ENCODE measurements at regions not wholly inside any gene's neighbourhood (a gene's known extent, or its start where the extent isn't known, plus 50 kb on each side); places are given as distances from the start of the nearest gene placed in this dataset.

DNA sequence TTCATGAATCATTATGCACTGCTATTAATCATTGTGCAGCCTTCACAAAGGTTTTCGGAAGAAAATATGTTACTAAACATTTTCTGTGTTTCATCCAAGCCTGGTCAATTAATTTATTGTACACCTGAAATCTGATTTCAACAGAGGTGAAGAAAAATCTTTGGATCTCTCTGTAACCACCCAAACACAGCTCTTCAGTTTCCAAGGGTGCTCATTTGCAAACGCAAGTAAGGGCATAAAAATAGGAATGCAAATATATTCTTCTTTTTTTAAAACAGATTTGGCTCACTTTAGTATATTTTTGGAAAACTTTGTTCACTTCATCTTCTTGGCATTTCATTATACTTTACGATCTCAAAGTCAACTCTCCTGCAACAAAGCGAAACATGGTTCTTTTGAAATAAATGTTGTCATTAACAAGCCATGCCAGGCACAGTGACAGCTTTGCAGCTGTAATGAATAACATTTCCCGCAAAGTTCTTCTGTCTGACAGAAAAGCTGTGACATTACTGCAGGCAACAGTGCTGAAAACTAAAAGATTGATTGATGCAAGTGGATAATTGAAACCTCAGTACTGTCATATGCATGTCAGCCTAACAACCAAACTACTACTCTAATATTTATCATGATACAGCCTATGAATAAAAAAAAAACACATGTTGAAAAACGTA is 348.3 kb downstream of the FRK start:
- DNase-seq: no peak

DNA sequence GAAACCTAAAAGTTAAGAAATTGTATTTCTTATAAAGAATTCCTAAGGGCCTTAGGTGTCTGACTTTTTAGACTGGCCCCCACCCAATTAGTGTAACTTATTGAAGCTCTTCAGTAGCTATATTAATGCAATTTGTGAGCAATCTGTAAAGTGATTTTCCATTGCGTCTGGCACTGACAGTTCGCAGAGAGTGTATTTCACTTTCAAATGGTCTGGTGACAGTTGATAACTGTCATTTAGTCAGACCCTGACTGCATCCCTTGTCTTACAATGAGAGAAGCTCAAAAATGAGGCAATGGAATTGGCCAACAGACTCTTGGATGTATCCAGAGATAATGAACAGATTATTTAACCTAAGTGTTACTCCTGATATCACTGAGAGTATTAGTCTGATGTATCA is 351.8 kb downstream of the FRK start:
- no peak for DNase-seq

DNA sequence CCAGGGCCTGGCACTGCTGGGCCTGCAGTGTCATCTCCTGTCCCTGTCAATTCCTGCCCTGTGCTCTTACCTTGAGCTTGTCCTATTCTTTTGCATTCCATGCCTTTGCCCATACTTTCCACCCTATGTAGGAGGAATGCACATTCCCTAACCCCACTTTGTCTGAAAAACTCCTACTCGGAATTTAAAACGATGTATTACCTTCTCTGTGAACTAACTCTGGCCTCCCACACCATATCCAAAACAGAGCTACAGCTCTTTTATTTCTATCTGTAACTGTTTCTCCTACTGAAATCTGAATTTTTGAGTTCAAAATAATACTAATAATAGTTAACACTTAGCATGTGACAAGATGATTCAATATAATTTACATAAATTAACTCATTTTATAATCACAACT is 353.7 kb downstream of the FRK start:
- DNase-seq: no peak

DNA sequence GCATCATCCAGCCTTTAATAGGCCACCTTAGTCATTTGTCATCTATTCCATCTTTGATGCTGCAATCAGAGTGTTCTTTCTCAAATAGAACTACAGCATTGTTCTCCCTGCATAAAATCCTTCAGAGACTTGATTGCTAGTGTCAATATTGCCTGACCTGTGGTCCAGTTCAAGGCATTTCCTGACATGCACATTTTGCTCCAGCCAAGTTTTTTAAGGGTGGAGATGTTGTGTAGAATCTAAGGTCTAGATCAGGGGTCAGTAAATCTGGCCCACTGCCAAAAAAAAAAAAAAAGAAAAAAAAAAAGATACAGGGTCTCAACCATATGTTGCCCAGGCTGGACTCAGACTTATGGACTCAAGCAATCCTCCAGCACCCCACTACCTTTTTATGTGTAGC is 354.4 kb downstream of the FRK start:
- DNase-seq: no peak

DNA sequence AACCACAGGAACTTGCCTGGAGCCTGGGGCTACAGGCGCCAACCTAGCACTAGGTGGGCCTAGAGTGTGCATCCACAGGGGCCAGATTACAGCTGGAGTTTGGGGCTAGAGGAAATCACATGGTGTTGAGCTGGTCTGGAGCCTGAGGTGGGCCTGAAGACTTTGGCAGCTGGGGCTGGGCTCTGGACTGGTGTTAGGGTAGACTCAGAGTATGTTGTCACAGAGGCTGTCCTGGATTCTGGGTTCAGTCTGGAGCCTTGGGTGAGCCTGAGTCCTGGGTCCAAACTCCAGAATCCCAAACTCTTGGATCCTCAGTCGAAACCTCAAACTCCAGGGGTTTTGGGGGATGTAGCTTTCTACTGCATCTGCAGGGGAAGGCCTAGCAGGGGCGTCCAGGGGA is 356.7 kb downstream of the FRK start:
- no peak for DNase-seq

DNA sequence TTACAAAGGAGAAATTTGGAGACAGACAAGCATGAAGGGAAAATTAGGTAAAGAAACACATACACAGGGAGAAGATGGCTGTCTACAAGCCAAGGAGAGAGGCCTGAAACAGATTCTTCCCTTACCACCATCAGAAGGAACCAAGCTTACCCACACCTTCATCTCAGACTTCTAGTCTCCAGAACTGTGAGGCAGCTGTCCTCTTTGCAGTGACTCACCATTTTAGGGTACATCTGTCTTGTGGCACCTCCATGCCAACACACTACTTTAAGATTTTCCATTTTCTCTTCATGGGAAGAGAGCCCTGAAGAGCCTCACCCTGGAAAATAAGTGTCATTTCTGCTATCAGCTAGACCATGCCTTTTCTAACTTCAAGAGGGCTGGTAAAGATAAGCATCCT is 369.3 kb downstream of the FRK start:
- DNase-seq: no peak

DNA sequence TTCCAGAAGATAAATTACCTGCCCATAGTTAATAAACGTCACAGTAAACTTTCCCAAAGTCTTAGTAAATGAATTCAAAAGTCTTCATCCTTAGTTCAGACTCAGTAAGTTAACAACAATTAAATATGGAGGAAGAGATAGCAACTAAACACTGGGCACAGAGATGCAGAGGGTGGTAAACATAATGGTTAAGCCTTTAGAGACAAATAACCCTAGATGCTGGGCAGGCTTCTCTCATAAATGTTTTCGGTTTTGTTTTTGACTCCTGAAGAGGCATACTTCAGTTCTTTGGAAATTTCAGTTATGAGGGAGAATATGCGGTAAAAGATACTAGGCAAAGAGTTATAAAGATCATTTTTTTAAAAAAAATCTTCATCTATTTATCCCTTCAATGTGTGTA is 369.8 kb downstream of the FRK start:
- no peak for DNase-seq

DNA sequence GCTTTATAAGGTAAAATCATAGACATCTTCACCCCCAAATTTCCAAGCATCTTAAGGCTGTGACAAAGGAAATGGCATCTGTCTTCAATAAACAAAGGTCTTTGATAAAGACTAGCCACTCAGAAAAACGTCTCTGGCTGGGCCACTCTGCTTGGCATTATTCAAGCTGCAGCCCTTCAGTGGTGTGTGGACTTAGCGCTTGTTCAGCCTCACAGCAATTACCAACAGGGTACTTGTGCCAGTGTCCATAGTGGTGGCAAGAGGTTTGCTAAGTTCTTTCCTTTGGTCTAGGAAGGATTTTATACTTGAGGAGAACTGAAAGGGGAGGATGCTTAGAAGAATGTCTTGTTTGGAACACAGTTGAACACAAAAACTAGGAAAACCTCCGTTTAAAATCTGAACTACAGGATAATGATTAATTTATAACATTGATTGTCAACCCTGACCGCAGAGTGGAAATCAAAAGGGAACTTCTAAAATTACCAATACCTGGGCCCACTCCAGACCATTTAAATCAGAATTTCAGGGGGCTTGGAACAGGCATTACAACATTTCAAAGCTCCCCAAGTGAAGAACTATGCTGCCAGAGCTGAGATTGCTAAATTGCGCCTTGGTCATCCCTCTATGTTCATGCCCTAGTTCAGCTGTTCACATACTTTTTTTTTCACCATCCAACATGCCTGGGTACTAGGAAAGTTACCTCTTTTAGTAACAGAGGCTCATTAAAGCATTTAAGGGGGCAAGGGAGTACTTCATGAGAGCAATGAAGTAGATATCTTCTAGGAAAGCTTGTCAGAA is 378.5 kb downstream of the FRK start:
- DNase-seq: no peak

DNA sequence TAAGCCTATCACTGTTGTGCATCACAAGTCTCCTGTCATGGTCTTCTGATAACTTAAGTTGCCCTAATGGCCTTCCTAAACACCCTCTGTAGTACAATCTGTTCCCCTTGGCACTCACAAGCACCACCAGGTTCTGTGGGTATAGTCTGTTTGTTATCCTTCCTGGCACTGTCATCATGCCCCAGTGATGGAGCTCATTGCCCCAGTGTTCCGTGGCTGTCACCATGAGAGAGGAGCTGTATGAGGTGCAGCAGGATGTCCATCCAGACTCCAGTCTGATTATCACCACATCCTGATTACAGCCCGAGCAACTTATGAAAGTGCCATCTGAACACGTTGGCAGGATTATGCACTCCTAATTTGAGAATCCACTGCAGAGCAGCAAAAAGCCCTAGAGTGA is 380.1 kb downstream of the FRK start:
- no peak for DNase-seq

DNA sequence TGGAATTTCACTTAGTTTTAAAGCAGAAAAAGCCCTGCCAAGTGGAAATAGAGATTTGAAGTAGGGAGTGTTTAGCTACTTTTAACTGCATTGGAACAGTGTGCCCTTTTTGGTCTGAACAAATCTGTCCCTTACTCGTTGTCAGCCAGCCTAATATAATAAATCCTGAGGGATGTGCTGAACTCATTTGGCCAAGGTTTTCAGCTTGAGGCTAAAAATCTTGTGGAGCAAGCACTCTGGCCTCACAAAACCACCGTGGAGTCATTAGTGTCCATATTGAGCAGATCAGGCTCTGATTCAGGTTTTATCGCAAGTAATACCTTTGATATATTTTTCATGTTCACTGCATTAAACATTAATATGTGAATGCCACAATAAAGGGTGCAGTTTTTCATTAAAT is 383.5 kb downstream of the FRK start:
- no peak for DNase-seq

DNA sequence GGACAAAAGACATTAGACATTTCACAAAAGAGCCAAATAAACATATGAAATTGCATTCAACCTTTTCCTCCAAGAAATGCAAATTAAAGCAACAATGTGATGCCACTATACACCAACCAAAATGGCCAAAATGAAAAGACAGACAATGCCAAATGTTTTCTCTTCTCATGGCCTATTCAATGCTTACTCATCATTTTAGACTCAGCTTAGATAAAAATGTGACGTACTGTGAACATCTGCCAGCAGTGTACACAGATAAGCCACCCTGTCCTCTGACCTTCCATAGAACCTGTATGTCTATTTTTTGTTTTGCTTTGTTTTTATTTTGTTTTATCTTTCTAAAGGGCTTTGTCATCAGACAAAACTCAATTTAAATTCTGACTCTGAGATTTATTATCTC is 385.2 kb downstream of the FRK start:
- no peak for DNase-seq

DNA sequence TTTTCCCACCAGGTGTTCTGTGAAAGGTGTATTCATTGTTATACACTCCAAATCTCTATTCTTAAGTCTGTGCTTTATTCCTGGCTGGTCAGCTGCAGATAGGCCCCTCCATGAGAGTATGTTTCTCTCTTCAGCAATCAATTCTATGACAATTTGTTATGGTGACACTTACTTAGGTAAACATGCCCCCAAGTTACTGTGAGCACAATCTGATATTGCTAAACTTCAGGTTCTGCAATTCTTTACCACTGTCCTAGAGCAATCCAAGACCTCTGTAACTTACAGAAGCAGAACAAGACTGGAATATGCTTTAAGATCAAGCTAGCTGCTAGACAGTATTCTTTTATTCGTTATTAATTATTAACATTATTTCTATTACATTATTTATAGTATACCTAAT is 391.9 kb downstream of the FRK start:
- DNase-seq: no peak

DNA sequence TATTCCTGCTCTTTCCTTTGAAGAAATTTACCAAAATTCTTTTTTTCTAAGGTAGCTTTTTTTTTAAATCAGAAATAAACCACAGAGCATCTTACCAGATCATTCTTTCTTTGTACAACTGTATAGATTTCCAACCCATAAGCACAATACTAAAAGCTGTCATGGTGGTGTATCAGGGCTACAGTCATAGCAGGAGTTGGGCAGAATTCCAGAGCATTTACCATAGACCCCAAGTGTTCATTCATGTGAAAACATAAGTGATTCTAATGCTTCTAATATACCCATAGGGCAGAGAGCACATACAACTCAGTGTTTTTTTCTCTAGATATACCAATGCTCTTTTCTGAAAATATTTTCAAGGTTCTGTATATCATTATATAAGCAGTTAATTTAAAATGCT is 392.5 kb downstream of the FRK start:
- DNase-seq: no peak

DNA sequence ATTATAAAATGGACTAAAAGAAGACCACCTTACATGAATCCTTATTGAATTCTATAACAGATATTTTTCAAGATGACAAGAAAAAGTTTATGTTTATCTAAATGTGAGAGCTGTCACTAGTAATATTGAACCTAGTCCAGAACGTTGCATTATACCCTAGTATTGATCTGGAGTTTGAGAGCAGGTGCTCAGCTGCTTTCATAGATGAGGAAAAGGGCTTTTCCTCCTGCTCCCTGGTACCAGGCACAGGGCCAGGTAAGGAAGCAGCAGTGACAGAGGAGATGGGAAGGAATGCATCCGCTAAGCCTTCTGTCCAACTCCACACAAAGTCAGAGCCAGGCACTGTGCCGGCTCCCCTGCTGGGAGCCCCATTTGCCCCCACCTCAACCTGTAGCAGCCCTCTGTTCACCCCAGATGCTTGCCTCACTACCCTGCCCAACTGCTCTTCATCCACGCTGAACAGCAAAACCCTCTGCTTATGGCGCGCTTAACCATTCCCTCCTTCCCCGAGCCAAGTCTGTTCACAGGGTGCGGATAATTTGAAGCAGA is 393.1 kb downstream of the FRK start:
- no peak for DNase-seq

DNA sequence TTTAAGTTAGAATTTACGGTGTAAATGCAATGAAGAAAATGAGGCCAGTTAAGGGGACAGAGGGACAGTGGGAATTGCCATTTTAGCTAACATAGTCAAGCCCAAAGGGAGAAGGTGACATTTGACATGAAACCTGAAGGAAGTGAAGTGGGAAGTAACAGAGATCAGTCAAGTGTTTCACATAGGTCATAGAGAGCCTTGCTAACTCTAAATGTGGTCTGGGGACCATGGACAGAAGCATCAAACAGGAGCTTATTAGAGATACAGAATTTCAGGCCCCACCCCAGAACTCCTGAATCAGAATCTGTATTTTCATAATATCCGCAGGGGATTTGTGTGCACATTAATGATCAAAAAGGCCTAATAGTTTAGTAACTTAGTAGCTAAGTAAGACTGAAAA is 393.7 kb downstream of the FRK start:
- DNase-seq: no peak

DNA sequence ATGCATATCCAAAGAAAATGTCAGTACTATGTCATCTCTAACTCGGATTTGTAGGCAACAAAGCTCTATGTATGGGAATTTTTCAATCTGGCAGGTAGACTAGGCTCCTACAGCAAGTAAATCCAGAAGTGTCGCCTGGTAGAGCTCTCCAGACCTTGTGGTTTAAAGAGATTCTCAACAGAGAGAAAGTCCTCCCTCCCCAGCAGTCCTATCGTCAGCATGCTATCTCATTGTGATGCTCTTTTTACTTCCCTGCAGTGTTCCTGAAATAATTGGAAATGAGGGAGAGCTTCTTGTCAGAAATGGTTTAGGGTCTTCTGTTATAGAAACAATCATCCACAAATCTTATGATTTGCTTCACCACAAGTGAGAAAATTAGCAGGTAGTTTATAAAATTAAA is 395.4 kb downstream of the FRK start:
- no peak for DNase-seq

DNA sequence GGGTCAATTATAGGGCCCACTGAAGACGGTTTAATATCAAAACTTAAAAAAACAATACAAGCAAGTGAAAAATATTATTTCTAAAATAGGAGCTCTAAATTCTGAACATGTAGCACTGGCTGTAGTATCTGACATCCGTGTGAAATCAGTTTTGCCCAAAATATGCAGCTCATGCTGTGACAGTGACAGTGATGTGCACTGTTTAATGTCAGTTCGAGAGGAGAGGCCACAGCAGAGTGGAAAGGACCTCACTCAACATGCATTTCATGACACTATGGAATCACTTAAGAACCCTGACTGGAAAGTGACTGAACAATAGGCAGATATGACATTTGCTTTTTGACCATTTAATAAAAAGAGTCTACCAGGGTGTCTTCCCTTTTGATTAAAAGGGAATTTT is 397.0 kb downstream of the FRK start:
- DNase-seq: no peak

DNA sequence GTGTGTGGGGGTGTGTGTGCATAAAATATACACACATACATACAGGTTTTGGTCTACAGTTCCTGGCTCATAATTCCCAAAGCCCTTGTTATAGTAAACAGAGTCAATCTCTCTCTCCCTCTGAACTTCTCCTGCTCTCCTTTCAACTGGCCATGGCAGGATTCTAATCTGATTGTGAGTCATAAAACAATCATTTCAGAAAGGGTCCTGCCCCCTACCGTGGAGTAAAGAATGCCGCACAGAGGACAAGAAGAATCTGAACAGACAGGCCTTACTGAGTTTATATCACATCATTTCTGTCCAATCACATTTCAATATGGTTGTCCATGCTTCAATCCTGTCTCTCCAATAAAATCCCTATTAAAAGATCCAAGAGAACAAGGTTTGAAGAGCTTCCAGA is 416.9 kb downstream of the FRK start:
- no peak for DNase-seq

DNA sequence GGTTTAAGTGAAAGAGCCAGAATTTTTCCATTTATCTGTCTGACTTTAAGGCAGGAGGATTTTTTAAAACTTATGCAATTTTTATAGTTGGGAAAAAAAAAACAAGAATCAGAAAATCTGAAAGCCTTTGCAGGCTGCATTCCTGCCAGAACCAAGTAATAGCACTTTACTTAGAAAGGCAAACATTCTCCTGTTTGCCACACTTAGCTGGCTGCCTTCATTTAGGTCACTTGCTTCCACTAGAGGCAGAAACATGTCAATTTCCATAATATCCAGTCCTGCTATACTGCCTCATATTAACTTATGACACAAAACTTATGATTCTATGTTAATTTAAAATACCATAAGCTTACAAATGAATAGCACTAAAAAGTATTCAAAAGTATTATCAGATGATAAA is 425.8 kb downstream of the FRK start:
- DNase-seq: no peak

DNA sequence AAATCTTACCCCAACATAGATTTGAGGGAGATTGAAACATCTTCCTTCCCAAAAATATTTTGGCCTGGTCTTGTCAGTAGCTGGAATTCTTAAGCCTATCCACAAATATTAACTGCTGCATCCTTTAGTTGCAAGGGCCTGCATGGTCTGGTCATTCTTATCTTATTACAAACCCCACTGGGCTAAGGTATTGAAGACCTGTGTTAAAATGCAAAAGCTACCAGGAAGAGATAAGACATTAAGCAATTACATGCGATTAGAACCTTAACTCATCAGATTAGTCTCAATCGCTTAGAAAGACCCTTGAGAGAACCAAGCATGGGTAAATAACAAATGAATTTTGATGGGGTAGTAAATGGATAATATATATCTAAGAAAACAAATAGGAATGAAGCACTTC is 426.6 kb downstream of the FRK start:
- DNase-seq: no peak

DNA sequence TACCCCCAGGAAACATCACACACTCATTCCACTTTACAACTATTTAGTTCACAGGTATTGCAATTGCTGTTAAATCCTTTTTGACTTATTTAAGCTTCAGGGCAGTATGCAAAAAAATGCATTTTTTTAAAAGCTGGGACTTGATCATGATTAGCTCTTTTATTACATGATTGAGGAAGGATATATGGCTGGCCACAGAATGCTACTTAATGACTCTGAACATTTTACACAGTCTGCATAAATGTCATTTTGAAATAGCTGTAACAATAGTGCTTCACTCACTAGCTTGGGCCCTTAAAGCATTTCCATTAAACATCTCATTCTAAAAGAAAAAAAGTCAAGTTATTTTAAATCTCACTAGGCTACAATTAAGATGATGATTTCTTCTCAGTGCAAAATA is 429.7 kb downstream of the FRK start:
- DNase-seq: no peak

DNA sequence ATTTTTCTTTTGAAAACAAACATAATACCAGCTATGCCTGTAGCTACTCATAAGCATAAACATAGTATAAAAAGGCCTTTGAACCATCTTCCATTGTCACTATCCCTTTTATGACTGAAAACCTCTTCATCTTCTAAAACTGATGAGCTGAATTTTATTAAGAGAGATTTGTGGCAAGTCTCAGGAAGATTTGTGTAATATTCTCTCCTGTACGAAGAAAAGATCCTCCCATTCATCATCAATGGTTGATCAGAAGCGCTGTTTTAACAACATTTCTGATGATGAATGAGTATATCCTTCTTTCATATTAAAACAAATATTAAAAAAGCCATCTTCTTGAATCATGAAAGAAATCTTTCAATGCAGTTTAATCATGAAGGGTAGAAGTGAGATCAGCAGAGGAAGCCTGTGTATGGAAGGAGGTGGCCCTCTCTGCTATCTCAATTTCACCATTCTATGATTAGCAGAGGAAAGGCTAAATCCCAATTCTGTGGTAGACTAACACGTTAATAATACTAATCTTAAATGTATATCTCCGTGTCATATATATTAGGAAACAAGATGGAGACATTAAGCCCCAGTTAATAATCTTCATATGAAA is 430.2 kb downstream of the FRK start:
- no peak for DNase-seq

DNA sequence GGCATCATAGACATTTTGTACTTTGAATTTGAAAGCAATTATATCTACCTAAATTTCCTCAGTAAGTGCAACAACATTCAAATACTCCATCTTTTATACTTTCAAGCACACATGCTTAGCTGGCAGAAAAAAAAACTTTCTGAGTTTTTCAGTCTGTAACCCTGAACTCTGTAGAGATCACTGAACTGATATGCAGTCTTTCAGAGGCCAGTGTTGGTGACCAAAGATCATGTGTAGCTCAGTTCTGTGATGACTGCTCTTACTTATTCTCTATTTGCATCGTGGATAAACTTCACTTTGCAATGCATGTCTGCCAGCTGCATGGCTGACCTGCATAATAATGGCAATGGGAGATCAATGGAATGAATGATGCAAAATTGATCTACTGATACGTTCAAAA is 431.3 kb downstream of the FRK start:
- DNase-seq: no peak

DNA sequence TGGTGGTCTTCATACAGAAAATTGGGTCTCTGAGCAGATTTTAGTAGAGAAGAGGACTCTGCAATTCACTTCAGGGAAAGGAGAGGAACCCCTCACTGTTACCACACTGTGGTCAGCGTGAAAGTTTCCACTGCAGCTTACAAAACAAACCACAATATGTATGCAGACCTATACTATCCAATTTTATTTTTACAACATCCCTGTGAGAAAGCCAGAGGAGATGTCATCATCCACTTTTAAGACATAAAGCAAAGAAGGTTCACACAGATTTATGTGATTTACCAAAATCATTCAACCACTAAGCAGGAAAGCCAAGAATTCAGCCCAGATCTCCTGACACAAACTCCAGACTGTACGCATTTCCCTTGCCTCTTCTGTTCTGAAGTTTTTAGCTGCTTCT is 442.4 kb downstream of the FRK start:
- no peak for DNase-seq

Data from stimulated activated CD4-positive, alpha-beta T cell treated with anti-CD3 and anti-CD28 coated beads, Interleukin-2, amount 100 ng/mL, for 24 hours (primary cell).